Heart left ventricle (tissue), 16 donors: ENCODE measurements at regions not wholly inside any gene's neighbourhood (a gene's known extent, or its start where the extent isn't known, plus 50 kb on each side); places are given as distances from the start of the nearest gene placed in this dataset.

Experiments
- ATAC-seq, 4 donors: fragments of 200-7000 bp; cut with Tn5 transposase; one replicate each; pipeline ENCODE4 v1.9.1; 2020 to 2022; ENCODE audit warnings: moderate library complexity in 4 of 4, mild to moderate bottlenecking in 3 of 4, moderate number of reproducible peaks in 1 of 4
- DNase-seq, 5 donors: peaks; one replicate each; pipeline ENCODE4 v3.0.0-alpha.2; 2020
- H3K27ac ChIP-seq, 12 donors: fragments of 200-600 bp; sonication (generic) in 4 of 12; one replicate each; pipeline versions ENCODE4 v1.5.0 to v1.8.0; 2016 to 2022; ENCODE audit warnings: mild to moderate bottlenecking in 2 of 12
- H3K27me3 ChIP-seq, 9 donors: fragments of 200-600 bp; sonication (generic) in 2 of 9; one replicate each; pipeline versions ENCODE4 v1.5.1 to v1.8.0; 2016 to 2022; ENCODE audit warnings: mild to moderate bottlenecking in 3 of 9
- H3K36me3 ChIP-seq, 9 donors: fragments of 200-600 bp; sonication (generic) in 2 of 9; one replicate each; pipeline versions ENCODE4 v1.5.0 to v1.8.0; 2018 to 2022; ENCODE audit warnings: mild to moderate bottlenecking in 2 of 9
- H3K4me1 ChIP-seq, 12 donors: fragments of 200-600 bp; sonication (generic) in 4 of 12; one replicate each; pipeline versions ENCODE4 v1.5.0 to v1.8.0; 2016 to 2022; ENCODE audit warnings: mild to moderate bottlenecking in 3 of 12
- H3K4me3 ChIP-seq, 12 donors: fragments of 200-600 bp; sonication (generic) in 4 of 12; one replicate each; pipeline versions ENCODE4 v1.5.0 to v1.8.0; 2017 to 2022; ENCODE audit warnings: mild to moderate bottlenecking in 9 of 12, moderate library complexity in 4 of 12
- H3K9me3 ChIP-seq, 12 donors: fragments of 200-600 bp; sonication (generic) in 4 of 12; one replicate each; pipeline versions ENCODE4 v1.5.0 to v1.8.0; 2016 to 2022; ENCODE audit warnings: mild to moderate bottlenecking in 1 of 12
- POLR2A ChIP-seq, 2 donors: fragments of 450-650 bp; IDR thresholded peaks; one replicate each; pipeline ENCODE4 v1.6.1; 2017; ENCODE audit warnings: antibody characterized with exemption in 2 of 2, mild to moderate bottlenecking in 2 of 2, moderate library complexity in 2 of 2
- WGBS, 4 donors: extraction: QIAGEN DNeasy Blood & Tissue Kit in 2 of 4; methylation state at CpG; one replicate each; pipeline versions ENCODE4 v1.1.5 to v1.1.7; 2013 to 2018; 5-methylcytosine and 5-hydroxymethylcytosine counted together
- intact Hi-C, 10 donors: fragments of 100-400 bp; cut with DNase I; formaldehyde crosslinking; loops; one replicate each; pipeline versions ENCODE4 v1.11.1 to v1.14.2; 2022
- TF ChIP-seq, protein P1 (sequence below), 12 donors: fragments of 200-600 bp; sonication (generic) in 4 of 12; IDR thresholded peaks; one replicate each; pipeline versions ENCODE4 v1.5.0 to v1.8.0; 2018 to 2022; ENCODE audit warnings: antibody characterized with exemption in 12 of 12, mild to moderate bottlenecking in 5 of 12
- donor health status: ischemic (EF 13 %, LVEDD 7.1; RV severe dilation, severe dysfunction).
- donor health status: healthy with polysubstance abuse.
- donor health status: DM: no; HTN: yes; CAD: no.
- donor health status: DM: no; HTN: no; CAD: no.
- donor health status: ischemic (EF 25% LVEDD 6.9; RV normal size, moderate dysfunction).
- donor health status: ischemic (EF 25% LVEDD 5.7; RV mildly dilated, moderate dysfunction).
- donor health status: healthy.
- donor health status: DM: yes; HTN: yes; CAD: no.
- donor health status: ischemic (EF 35%, LVEDD 5.7; RV mildly dilated, moderate dysfunction).
- donor health status: nonischemic (EF 11% LVEDD 7.7; RV severe dilation, severe dysfunction).
- donor health status: DM: yes; HTN: yes; CAD: no.
- donor health status: PGD.
- donor health status: ischemic (EF 29% LVEDD 5.4; RV normal size, mild dysfunction).
- donor health status: nonischemic (EF 23%, LVEDD 6.1; RV moderate dilation, normal function).

DNA sequence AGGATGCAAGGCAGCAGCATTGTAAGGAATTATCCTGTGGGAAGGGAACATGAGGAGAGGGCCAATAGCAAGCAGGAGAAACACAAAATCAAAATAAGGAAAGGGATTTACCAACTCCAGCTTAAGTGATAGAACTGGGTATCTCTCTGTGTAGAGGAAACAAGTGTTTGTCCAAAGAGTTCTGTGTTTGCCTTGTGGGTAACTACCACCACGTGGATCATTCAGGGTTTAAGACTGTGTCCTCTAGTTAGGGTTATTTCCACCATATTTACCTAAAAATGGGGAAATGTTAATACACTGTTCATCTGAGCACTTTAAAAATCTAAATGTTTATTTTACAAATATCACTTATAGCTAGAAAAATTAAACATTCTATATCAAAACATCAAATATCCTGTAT is 283.3 kb downstream of the EIPR1 start:
- Histone ChIP-seq H3K4me3 (no peak overlapping the region), H3K36me3 (no peaks in the 10 kb centered on the region), H3K27ac (no peak overlapping the region), H3K27me3 (peaks cover 0 to 10% (median 0%) of the 10 kb centered on the region in 9 donors), H3K9me3 (peaks cover 0 to 12% (median 4%) of the 10 kb centered on the region in 12 donors), H3K4me1 (no peaks in the 10 kb centered on the region)
- no peak for DNase-seq
- TF ChIP-seq POLR2A (IDR thresholded peaks at IDR 0.05), result no peak
- TF ChIP-seq, protein P1, sequence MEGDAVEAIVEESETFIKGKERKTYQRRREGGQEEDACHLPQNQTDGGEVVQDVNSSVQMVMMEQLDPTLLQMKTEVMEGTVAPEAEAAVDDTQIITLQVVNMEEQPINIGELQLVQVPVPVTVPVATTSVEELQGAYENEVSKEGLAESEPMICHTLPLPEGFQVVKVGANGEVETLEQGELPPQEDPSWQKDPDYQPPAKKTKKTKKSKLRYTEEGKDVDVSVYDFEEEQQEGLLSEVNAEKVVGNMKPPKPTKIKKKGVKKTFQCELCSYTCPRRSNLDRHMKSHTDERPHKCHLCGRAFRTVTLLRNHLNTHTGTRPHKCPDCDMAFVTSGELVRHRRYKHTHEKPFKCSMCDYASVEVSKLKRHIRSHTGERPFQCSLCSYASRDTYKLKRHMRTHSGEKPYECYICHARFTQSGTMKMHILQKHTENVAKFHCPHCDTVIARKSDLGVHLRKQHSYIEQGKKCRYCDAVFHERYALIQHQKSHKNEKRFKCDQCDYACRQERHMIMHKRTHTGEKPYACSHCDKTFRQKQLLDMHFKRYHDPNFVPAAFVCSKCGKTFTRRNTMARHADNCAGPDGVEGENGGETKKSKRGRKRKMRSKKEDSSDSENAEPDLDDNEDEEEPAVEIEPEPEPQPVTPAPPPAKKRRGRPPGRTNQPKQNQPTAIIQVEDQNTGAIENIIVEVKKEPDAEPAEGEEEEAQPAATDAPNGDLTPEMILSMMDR (IDR thresholded peaks at IDR 0.05), result no peak
- WGBS, 4 donors, result 48 to 68% (median 66%) methylated on average over 1 of the region's 1 CpG
- intact Hi-C loops, result no loop called here
- no peak for ATAC-seq

DNA sequence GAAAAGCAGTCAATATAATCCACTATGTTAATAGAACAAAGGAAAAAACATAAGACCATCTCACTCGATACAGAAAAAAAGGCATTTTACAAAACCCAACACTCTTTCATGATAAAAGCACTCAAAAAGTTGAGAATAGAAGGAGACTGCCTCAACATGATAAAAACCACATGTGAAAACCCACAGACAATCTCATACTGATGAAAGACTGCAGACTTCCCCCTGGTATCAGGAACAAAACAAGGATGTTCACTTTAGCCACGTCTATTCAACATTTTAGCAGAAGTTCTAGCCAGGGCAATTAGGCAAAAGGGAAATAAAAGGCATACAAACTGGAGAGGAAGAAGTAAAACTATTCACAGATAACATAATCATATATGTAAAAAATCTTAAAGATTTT is 285.9 kb downstream of the EIPR1 start:
- H3K27me3 ChIP-seq, result no peaks in the 10 kb centered on the region
- no peak overlapping the region for H3K4me3 ChIP-seq
- no peak for ATAC-seq
- intact Hi-C loops, result no loop called here
- no peak for DNase-seq
- no peak for TF ChIP-seq POLR2A (IDR thresholded peaks at IDR 0.05)
- TF ChIP-seq, protein P1 (IDR thresholded peaks at IDR 0.05), result no peak
- no peaks in the 10 kb centered on the region for H3K4me1 ChIP-seq
- H3K9me3 ChIP-seq, result peaks cover 0 to 29% (median 12%) of the 10 kb centered on the region in 12 donors
- 29 to 45% (median 41%) methylated on average over 2 of the region's 2 CpGs for WGBS, 4 donors
- H3K36me3 ChIP-seq, result no peaks in the 10 kb centered on the region
- H3K27ac ChIP-seq, result no peak overlapping the region

DNA sequence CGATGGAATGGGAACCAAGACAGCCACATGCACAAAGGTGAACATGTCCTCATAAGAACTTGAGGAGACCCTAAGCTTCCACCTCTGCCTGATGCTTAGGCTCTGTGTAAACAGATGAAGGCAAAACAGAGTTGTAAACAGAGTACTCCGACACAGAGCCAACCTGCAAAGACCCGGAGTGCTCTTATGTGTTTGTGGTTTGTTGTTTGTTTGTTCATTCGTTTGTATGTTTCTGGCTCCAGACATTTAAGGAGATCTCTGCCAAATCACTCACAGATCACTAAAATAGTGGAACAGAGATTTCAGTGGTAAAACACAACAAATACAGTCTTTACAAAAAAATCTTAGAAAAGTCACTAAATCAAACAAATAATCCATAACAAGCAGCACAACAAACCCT is 294.9 kb downstream of the EIPR1 start:
- H3K4me1 ChIP-seq, result no peaks in the 10 kb centered on the region
- intact Hi-C loops, result no loop called here
- 81 to 90% (median 83%) methylated on average over 4 of the region's 4 CpGs for WGBS, 4 donors
- peaks cover 0 to 1% (median 0%) of the 10 kb centered on the region in 12 donors for H3K9me3 ChIP-seq
- no peaks in the 10 kb centered on the region for H3K27me3 ChIP-seq
- H3K36me3 ChIP-seq, result no peaks in the 10 kb centered on the region
- ATAC-seq (no peak), DNase-seq (no peak)
- H3K27ac ChIP-seq, result no peak overlapping the region
- no peak overlapping the region for H3K4me3 ChIP-seq
- no peak for TF ChIP-seq POLR2A (IDR thresholded peaks at IDR 0.05)
- TF ChIP-seq, protein P1 (IDR thresholded peaks at IDR 0.05), result no peak

- intact Hi-C loops, result no loop called here
Measured at GRCh38 chr2:3079959-3080948, 297.4 kb downstream of the EIPR1 start.

More at GRCh38 chr2:3079959-3080948, 297.4 kb downstream of the EIPR1 start:
- TF ChIP-seq, protein P1 (IDR thresholded peaks at IDR 0.05), result no peak
- TF ChIP-seq POLR2A (IDR thresholded peaks at IDR 0.05), result no peak
- DNase-seq (no peak), ATAC-seq (no peak)
- Histone ChIP-seq H3K27ac (no peak overlapping the region), H3K4me1 (peaks cover 0 to 6% (median 0%) of the 10 kb centered on the region in 12 donors), H3K4me3 (no peak overlapping the region), H3K36me3 (no peaks in the 10 kb centered on the region), H3K9me3 (no peaks in the 10 kb centered on the region), H3K27me3 (no peaks in the 10 kb centered on the region)
- WGBS, 4 donors, result 85 to 89% (median 87%) methylated on average over 12 to 14 of the region's 14 CpGs
